GM21529 (cell line): ENCODE measurements at regions not wholly inside any gene's neighbourhood (a gene's known extent, or its start where the extent isn't known, plus 50 kb on each side); places are given as distances from the start of the nearest gene placed in this dataset.
"Not testable (repeated sequence)": the region's sequence is repeated elsewhere in the genome, so short reads cannot be mapped to it uniquely, and the experiment has no call there.

Experiments
- ATAC-seq: cut with Tn5 transposase; IDR thresholded peaks from one replicate; pipeline ENCODE4 v1.9.1; 2021; ENCODE audit not compliant: unreplicated experiment

GRCh38 chr13:99681695-99682094, 180.4 kb downstream of the TM9SF2 start:
- no peak for ATAC-seq

DNA sequence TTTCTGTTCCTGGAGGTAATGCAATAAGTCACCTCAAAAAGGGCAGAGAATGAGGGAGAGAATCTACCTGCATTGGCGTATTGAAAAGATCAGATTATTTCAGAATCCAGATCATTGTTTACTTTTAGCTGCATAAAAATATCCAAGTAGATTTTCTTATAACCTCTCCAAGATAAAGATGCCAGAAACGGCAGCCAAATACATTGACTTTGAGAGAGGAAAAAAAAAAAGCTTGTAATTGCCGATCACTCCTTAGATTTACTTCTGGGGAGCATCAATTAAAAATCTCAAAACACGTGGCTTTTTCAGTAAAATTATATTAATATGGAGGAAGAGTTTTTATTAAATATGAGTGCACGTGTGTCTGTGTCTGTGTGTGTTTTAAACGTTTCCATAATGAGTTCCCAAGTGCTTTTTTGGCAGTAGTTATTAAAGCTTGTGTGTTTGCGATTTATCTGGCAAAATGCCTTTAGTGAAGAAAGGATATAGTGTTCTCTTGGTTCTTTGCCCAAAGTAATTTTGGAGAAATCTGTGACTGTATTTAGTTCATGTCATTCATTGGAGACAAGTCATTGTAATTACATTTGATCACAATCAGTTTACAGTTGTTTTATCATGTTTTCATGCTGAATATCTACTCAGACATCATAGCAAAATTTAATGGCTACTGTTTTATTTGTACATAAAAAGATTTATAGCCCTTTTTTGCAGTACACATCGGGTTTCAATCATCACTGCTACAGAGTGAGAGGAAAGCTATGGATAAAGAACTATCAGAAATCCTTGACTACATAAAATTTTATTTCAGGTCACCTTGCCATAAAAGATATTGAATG, 176.1 kb downstream of the TM9SF2 start:
- ATAC-seq: no peak

GRCh38 chr13:99671746-99672145, 170.5 kb downstream of the TM9SF2 start:
- ATAC-seq: no peak

- ATAC-seq: not testable (repeated sequence)
Measured at GRCh38 chr13:99669096-99669495, 167.8 kb downstream of the TM9SF2 start.

DNA sequence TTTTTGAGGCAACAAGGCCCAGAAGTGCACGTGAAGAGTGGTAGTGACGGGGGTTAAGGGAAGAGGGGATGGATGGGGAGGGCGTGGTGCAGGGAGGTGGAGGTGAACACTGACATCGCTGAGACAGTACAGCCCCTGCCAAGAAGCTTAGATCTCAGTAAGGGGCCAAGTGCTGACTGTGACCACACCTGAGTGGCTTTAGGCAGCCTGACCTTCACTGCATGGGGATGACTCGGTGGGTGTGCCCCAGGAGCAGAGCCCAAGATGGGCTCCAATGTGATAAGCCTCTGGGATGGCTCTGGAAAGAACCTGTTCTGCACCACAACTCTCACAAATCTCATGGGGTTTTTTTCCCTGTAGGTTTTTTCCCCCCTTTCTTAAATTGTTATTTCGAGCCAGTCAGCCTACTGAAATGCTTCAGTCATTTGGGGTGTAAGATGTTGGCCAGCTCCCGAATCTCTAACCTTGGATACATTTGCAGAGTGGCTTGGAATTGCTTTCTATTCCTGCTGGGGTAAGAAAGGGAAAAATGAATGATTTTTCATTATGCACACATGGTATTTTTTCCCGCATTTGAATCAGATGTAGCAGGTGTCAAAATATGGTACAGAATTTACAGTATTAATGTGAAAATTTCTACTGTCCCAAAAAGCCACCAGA, 165.0 kb downstream of the TM9SF2 start:
- no peak for ATAC-seq

DNA sequence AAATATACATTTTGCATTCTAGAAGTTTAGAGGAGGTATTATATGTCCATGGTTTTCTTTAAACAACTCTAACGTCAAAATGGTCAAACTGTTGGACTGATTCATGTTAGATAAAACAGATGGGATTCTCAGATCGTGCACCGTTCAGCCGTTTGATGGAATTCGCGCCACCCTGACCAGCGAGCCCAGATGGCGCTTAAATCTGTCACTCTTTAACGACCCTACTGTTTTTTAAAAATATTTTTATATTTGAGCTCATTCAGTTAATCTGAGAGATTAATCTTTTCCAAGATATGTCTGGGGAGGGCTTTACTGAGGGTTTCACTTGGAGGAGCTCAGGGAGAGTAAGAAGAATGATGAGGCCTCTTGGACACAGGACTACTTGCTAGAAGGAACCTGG, 164.4 kb downstream of the TM9SF2 start:
- ATAC-seq: no peak

GRCh38 chr13:99663908-99664307, 162.6 kb downstream of the TM9SF2 start:
- no peak for ATAC-seq

DNA sequence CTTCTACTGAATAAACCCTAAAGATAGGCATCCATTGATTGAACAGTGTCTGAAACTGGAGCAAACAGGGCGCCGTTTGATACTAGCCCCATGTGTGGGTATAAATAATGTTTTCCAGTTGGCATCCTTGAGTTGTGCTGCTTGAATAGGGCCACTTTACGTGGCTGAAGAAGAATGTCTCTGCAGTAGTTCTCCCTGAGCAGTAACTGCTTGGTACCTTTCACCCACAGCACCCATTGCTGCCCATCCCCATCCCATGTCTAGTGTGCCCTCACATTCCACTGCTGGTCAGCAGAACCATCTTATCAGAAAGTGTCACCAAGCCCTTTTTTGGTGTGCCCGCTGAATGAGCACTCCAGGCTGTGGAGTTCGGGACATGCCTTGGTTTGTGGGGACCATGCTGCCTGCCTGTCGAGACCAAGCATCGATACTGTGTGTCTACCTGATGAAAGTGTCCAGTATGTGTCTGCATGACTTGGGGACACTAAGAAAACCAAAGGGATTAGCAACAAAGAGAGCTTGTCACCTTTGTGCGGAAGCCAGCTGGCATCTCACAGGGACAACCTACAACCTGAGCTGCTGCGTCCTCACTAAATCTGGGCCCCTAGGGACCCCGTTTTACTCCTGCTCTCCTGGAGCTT, 162.0 kb downstream of the TM9SF2 start:
- ATAC-seq: no peak

GRCh38 chr13:99662678-99663077, 161.4 kb downstream of the TM9SF2 start:
- ATAC-seq: no peak

DNA sequence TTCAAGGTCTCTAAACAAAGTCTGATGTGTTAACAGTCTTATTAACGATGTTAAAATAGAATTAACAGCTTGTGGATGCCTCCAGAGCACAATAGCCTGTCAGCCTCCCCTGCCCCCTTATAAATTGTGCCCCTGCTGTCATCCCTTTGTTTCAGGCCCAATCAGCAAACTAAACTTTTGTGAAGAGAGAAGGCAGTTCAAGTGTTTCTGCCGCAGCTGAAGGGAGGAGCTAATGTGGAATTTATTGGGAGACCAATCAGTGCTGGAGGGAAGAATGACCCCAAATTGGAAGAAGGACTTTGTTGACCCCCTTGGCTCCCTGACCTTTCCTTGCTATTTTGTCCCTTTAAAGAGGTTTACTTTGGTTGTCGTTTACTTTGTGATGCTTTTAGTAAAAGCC, 160.5 kb downstream of the TM9SF2 start:
- no peak for ATAC-seq

GRCh38 chr13:99659866-99660554, 158.7 kb downstream of the TM9SF2 start:
- ATAC-seq: no peak

DNA sequence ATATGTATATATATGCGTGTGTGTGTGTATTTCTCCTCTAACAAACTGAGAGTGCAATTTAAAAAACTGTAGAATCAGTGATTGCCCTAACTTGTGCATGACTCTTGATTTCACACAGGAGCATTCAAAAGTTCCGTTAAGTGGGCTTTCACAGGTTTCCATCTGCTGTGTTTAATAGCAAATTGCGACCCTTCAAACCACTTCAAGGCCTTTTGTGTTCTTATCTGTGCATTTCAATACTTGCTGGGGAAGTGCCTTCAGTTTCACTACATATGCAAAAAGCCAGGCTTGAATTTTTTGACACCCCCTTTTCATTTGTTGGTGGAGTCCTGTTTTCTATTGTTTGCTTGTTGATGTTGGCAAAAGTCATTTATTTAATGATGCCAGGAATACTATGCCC, 158.0 kb downstream of the TM9SF2 start:
- no peak for ATAC-seq

GRCh38 chr13:99658261-99658991, 157.2 kb downstream of the TM9SF2 start:
- ATAC-seq: peak; percentile 42

GRCh38 chr13:99657848-99658260, 156.6 kb downstream of the TM9SF2 start:
- no peak for ATAC-seq

GRCh38 chr13:99656844-99657381, 155.6 kb downstream of the TM9SF2 start:
- ATAC-seq: no peak

GRCh38 chr13:99656092-99656745, 154.9 kb downstream of the TM9SF2 start:
- peak; percentile 73 for ATAC-seq

DNA sequence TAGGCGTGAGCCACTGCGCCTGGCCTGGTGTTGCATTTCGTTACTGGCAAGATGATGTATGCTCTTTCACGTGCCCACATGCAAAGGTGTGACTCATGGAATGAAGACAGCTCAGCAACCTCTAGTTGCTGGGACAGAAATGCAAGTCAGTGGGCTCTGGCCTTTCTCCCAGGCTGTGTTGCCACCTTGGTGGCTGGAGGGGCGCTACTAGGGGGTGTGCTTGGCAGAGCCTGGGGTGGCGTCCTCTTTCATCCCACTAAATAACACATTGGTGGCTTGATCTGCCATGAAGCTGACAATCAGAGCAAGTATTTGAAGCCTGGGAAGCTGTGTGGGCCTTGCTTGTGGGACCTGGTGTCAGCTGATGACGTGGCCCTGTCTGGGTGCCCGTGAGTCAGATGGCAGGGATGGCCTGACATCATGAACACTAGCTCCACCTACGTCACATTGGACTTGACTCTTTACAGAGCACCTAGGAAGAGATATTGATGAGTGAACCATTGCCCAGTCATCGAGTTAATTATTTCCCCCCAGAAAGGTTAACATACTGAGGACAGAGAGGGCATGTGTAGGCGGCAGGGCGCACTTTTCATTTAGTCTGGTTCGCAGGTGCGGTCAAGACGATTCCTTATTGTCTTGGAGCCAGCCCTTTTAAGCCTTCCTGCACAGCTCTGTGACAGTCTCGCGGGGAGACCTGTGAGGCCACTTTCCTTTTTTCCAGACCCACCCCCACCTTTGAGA, 154.2 kb downstream of the TM9SF2 start:
- ATAC-seq: no peak

DNA sequence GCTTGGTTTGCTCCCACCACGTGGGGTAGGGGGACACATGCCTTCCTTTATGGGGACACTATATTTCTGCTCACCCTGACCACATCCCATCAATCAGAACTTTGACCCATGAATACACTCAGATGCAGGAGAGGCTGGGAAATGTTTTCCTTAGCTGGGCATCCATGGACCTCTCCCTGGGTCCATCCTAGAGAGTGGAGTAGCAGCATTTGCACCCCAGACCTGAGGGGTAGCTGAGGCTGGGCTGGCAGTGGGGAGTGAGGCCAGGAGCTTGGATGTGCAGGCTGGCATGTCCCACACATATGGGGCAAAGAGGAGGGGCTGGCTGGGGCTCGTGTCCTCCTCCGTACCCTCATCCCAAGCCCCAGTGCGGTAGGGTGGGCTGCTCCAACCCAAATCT, 152.8 kb downstream of the TM9SF2 start:
- no peak for ATAC-seq

DNA sequence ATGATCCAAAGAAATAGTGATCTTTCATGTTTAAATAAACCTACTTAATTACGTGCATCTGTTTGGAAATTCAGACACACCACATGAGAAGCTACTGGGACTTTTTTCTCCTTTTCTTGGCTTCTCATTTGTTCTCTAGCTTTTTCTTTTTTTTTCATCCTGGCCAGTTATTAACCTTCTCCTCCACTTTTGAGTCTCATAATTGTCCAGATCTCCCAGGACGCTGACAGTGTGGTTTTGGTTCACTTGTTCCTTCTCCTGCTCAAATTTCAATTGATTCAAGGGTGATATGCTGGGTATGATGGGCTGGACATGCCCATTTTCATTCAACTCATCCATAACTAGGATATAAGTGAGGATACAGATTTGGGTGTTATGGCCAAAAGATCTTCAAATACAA, 152.3 kb downstream of the TM9SF2 start:
- no peak for ATAC-seq
